ENCODE measurements at regions not wholly inside any gene's neighbourhood (a gene's known extent, or its start where the extent isn't known, plus 50 kb on each side); places are given as distances from the start of the nearest gene placed in this dataset.
A peak's percentile ranks its signal among the peaks of the same experiment; 100 is the strongest.

GRCh38 chr12:84660139-84660538 is 252.5 kb downstream of the SLC6A15 start:
- DNase-seq = no peak

DNA sequence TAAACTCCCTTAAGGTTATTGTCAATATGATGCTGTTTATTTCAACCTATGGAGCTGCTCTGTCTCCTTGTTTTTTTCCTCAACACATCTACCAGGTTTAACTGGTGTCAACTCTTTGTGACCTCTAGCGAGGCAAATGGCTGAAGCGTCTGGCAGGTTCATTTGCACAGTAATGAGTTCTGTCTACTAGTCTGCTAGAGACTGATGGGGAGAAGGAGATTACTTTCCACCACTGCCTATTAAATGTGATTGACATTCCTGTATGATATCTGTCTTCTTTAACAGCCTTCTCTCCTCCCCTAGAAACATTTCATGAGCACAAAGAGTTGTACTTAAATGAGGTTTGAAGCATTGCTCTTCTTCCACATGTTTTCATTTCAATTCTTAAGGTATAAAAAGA is 253.7 kb downstream of the SLC6A15 start:
- no peak for DNase-seq

GRCh38 chr12:84656705-84657104 is 255.9 kb downstream of the SLC6A15 start:
- DNase-seq = no peak

DNA sequence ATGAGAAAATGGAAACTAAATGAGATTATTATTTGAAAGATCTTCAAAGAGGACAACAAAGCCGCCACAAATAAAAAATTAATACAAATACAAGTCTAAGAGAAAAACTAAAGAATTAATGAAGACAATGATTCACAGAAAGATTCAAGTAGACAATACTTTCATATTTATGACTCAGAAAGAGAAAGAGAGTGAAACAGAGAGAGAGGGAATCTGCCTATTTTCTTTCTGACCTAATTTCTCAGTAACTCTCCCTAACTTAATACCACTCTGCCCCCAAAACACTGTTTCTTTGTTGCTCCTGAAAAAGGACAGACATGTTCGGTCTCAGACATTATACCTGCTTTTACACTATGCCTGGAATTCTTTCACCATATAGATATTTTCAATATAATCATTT is 259.1 kb downstream of the SLC6A15 start:
- DNase-seq = no peak

DNA sequence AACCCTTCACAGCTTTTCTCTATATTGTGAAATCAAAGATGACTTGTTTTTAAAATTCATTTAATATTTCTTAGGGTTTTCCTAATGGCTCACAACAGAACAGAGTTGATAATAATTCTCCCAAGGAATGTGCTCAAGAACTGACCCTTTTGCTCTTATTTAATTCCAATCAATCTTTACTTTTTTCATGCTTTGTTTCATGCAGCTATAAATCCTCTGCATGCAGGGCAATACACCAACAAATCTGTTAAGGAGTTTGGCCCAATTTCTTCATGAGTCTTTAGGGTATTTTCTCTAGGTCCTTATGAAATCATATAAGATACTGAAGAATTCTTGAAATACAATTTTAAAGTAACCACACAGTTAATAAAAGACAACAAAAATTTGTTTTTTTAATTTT is 264.2 kb downstream of the SLC6A15 start:
- no peak for DNase-seq

GRCh38 chr12:84644908-84645307 is 267.7 kb downstream of the SLC6A15 start:
- DNase-seq = no peak

DNA sequence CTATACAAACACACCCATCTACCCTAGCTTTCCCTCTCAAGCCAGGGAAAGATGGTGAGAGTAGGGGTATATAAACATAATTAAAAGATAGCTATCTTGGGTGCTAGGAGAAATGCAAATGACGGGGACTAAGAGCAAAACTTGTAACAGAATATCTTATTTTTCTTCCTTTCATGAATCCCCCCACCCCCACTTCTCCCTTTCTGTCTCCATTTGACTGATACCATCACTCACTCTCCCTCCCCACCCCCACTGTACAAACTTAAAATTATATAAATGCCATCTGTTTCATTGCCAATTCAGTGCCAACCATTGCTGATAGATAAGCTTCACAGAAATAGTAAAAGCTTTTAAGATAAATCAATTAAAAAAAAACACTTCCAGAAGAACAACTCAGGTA is 268.6 kb downstream of the SLC6A15 start:
- DNase-seq = no peak

GRCh38 chr12:84641940-84642545 is 270.6 kb downstream of the SLC6A15 start:
- peak in 1 of 2 experiments; percentile 10 for DNase-seq

DNA sequence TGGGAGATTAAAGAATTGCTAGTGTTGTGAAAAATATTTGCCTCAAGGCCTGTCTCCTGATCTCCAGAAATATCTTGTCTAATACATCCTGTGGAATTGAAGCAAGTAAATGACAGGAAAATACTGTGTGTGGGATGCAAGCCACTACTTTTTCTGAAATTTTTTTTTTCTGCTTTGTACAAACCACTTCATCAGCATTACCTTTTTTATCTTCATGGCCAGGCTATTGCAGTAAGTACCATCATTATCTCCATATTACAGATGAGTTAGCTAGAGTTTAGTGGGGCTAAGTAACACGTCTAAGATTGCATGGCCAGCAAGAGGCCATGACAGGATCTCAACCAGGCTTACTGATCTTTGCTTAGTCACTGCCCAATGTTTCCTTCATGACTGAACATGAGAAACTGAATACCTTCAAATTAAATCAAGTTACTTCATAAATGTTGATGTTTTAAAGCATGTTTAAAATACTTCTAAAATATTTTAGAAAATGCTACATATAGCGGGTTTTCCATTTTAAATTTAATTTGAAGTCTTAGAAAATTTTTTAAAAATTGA is 273.7 kb downstream of the SLC6A15 start:
- DNase-seq = no peak

DNA sequence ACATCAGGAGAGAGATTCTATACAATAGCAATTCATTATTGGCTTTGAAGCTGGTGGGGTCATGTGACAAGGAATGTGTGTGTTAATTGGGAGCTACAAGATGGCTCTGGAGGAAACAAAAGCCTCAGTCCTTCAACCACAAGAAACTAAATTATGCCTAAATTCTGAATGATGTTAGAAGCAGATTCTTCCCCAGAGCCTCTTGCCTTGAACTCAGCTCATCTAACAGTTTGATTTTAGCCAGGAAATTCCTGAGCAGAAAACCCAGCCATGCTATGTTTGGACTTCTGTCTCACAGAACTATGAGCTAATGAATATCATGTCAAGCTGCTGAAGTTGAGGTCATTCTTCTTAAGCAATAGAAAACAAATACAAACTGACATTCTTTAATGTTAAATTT is 274.7 kb downstream of the SLC6A15 start:
- no peak for DNase-seq

DNA sequence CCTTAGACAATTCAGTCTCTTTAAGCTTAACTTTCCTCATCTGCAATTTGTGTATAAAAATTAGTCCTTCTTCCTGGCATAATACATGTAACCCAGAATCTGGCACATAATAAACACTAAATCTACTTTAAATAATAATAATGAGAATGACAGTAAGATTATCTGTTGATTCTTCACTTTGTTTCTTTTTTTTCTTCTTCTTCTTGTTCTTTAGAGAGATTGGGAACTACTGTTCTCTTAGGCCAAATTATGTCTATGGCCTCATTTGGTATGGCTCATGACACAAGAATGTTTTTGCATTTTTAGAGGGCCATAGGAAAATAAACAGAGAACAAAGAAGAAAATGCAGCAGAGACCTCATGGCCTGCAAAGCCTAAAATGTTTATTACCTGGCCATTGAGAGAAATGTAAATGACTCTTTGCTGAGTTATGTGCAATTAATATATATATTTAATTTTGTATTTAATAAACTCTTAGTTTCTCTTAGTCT is 275.8 kb downstream of the SLC6A15 start:
- DNase-seq = no peak

DNA sequence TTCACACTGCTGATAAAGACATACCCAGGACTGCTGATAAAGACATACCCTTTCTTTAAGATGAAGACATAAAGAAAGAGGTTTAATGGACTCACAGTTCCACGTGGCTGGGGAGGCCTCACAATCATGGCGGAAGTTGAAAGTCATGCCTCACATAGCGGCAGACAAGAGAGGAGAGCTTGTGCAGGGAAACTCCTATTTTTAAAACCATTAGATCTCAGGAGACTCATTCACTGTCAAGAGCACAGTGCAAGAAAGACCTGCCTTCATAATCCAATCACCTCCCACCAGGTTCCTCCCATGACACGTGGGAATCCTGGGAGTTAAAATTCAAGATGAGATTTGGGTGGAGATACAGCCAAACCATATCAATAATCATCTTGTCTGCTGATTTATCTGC is 278.1 kb downstream of the SLC6A15 start:
- DNase-seq = no peak

DNA sequence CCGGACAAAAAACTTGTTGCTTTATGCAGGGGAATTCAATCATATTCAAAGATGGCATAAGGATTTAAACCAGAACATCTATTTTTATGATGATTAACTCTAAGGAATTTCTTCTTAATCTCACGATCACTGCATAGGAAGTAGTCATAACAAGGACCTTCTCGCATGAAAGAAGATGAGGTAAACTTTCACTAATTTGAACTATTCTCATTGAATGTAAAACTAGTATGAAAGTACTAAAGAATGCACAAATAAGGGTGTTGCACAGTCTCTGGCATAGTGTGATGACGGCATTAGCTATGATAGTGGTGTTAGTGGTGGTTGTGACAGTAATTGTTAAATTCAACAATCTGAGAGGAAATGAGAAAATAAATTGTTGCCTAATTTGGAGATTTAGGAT is 280.0 kb downstream of the SLC6A15 start:
- no peak for DNase-seq

- no peak for DNase-seq
Observed at GRCh38 chr12:84631020-84631419, 281.6 kb downstream of the SLC6A15 start.

- DNase-seq = no peak
Observed at GRCh38 chr12:84627593-84627992, 285.0 kb downstream of the SLC6A15 start.

GRCh38 chr12:84624601-84625000 is 288.0 kb downstream of the SLC6A15 start:
- no peak for DNase-seq

DNA sequence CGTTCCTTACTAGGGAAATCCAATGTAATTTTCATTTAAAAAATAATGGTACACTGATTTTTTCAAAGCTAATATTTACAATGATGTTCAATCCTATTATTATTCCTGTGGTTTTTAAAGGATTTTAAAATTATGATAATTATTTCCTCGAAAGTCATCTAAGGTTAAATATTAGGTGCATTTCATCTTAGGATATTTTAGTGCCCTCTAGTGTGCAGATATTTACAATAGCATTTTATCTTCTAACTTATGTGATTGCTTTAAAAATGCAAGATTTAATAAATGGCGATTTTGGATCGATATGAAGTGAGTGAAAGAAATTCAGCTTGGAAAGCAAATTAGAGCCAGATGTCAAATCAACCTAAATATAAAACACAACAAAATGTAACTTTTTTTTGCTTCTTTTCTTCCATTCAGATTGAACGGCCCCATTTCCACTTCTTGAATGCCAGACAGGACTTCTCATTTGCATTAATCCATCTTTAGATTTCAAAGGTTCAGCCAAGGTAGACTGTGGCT is 293.5 kb downstream of the SLC6A15 start:
- DNase-seq = no peak

GRCh38 chr12:84607170-84607819 is 305.3 kb downstream of the SLC6A15 start:
- DNase-seq = no peak

DNA sequence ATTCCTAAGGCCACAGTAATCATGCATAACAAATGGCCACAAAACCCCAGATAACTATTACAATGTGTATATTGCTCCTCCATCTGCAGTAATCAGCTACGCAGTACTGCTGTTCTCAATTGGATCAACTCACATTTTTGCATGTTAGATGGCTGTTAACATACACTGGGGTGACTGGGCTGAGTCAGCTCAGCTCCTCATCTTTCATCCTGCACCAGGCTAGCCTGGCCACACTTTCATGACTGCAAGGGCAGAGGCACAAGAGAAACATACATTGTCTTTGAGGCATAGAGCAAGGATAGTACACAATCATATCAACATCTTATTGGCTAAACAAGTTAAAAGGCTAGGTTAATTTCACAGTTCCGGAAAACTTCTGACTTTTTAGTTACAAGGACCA is 306.6 kb downstream of the SLC6A15 start:
- no peak for DNase-seq

DNA sequence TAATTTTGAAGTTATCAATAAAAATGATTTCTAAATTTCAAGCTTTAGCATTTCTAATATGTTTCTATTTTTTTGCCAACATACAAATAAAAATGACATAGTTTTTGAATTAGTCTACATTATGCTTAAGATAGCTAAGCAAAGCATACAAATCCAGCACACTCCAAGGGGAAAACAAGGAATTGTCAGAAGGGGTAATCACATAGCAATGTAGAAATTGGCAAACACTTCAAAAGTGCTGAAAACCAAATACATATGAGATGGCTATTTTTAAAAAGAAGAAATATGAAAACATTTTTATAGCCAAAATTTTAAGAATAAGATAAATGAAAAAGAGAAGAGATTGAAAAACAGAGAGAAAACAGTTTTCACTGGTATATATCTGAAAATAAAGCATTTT is 308.0 kb downstream of the SLC6A15 start:
- DNase-seq = no peak

GRCh38 chr12:84603484-84604248 is 308.9 kb downstream of the SLC6A15 start:
- no peak for DNase-seq

DNA sequence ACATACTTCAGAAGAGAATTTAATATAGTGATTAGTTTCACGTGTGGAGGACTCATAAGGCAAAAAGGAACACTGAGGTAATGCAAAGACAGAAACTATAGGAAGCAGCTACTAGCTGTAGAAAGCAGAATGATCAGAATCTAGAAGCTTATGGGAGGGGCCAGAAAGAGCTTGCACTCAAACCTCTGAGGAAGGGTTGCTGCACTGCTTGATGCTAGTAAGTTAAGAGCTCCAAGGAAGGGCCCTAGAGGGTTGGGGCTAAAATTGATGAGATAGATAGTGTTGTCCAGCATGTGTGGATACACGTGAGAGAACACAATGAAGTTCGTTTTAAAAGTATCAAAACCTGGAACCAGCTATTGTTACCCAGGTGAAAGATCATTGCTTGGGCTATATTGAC is 311.1 kb downstream of the SLC6A15 start:
- no peak for DNase-seq

GRCh38 chr12:84599539-84599938 is 313.1 kb downstream of the SLC6A15 start:
- no peak for DNase-seq

DNA sequence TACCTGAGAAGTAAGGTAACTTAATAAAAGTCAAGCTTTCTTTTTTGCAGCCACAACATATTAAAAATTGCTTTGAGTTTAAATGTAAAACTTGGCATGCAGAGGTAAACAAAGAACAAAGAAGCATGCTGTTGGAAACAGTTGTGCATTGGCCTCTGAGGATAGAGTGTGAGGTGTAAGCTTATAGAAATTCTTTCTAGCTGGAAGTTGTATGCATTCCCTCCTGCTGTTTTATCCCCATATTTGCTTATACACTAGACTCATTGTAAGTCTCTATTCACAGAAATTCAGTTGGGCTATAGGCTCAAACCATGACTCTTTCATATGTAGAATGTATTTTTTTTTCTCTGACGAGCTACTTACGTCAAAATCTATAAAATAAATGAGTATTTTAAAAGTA is 316.3 kb downstream of the SLC6A15 start:
- DNase-seq = no peak
